Lung (tissue), 11 donors: ENCODE measurements at regions not wholly inside any gene's neighbourhood (a gene's known extent, or its start where the extent isn't known, plus 50 kb on each side); places are given as distances from the start of the nearest gene placed in this dataset.

Source experiments
- ATAC-seq: fragments of 200-7000 bp; cut with Tn5 transposase; one replicate; pipeline ENCODE4 v1.9.1; 2020; ENCODE audit warnings: moderate number of reproducible peaks; ENCODE audit not compliant: insufficient read depth, low FRiP score
- DNase-seq, 3 donors: peaks; one replicate each; pipeline ENCODE4 v3.0.0-alpha.2; 2013 to 2017
- H3K27ac ChIP-seq, 2 donors: one replicate each; pipeline ENCODE4 v1.5.1; 2013; ENCODE audit warnings: mild to moderate bottlenecking in 2 of 2, moderate library complexity in 2 of 2, control low read depth in 1 of 2, inconsistent platforms in 1 of 2, low read depth in 1 of 2, low read length in 1 of 2
- H3K27me3 ChIP-seq, 3 donors: one replicate each; pipeline ENCODE4 v1.5.1; 2013; ENCODE audit warnings: low read length in 2 of 3; ENCODE audit not compliant: control insufficient read depth in 3 of 3, insufficient read depth in 3 of 3
- H3K36me3 ChIP-seq, 4 donors: one replicate each; pipeline ENCODE4 v1.5.1; 2013; ENCODE audit warnings: low read length in 4 of 4, mild to moderate bottlenecking in 1 of 4, moderate library complexity in 1 of 4; ENCODE audit not compliant: control insufficient read depth in 4 of 4, insufficient read depth in 4 of 4
- H3K4me1 ChIP-seq, 5 donors: one replicate each; pipeline ENCODE4 v1.5.1; 2013; ENCODE audit warnings: low read length in 5 of 5, mild to moderate bottlenecking in 2 of 5, moderate library complexity in 1 of 5; ENCODE audit not compliant: control insufficient read depth in 5 of 5, insufficient read depth in 5 of 5
- H3K4me3 ChIP-seq: one replicate; pipeline ENCODE4 v1.5.1; 2013; ENCODE audit warnings: mild to moderate bottlenecking, control low read depth, moderate library complexity
- H3K9ac ChIP-seq, 2 donors: one replicate each; pipeline ENCODE4 v1.5.1; 2013; ENCODE audit warnings: low read length in 2 of 2, control low read depth in 1 of 2; ENCODE audit not compliant: insufficient read depth in 1 of 2
- H3K9me3 ChIP-seq, 4 donors: one replicate each; pipeline ENCODE4 v1.5.1; 2013; ENCODE audit warnings: low read length in 3 of 4, mild to moderate bottlenecking in 1 of 4, moderate library complexity in 1 of 4; ENCODE audit not compliant: control insufficient read depth in 4 of 4, insufficient read depth in 3 of 4
- CTCF ChIP-seq: IDR thresholded peaks from 2 replicates; pipeline ENCODE4 v1.5.1; 2012; ENCODE audit warnings: mild to moderate bottlenecking; ENCODE audit errors: control extremely low read depth, extremely low read depth
- WGBS, 2 donors: extraction: QIAGEN DNeasy Blood & Tissue Kit; methylation state at CpG; one replicate each; pipeline ENCODE4 v1.1.7; 2013; 5-methylcytosine and 5-hydroxymethylcytosine counted together
- donor health status: control.
- donor health status: control.
- donor health status: Bipolar disorder and iron deficiency.
- donor health status: healthy.
- donor health status: DM: yes; HTN: yes; CAD: no.

GRCh38 chr19:5261156-5261890 lies 79.3 kb downstream of the PTPRS start:
- peaks cover 0 to 56% (median 29%) of the 10 kb centered on the region in 4 donors for H3K36me3 ChIP-seq
- WGBS, 2 donors: 73 to 76% methylated on average over 14 to 15 of the region's 15 CpGs
- no peaks in the 10 kb centered on the region for H3K27me3 ChIP-seq
- peak in 1 of 3 donors; percentile 62 for DNase-seq
- no peak for ATAC-seq
- peaks cover 0 to 6% (median 0%) of the 10 kb centered on the region in 4 donors for H3K9me3 ChIP-seq
- H3K4me1 ChIP-seq: no peaks in the 10 kb centered on the region
- H3K27ac ChIP-seq: no peak overlapping the region
- H3K4me3 ChIP-seq: no peak overlapping the region
- TF ChIP-seq CTCF: no peak
- peak overlapping the region in 1 of 2 donors; percentile 13 for H3K9ac ChIP-seq

- Histone ChIP-seq H3K9me3 (peaks cover 0 to 10% (median 0%) of the 10 kb centered on the region in 4 donors), H3K36me3 (peaks cover 3 to 64% (median 33%) of the 10 kb centered on the region in 4 donors), H3K4me1 (no peaks in the 10 kb centered on the region), H3K9ac (no peak overlapping the region), H3K27me3 (no peaks in the 10 kb centered on the region), H3K4me3 (no peak overlapping the region), H3K27ac (no peak overlapping the region)
- no peak for DNase-seq
- no peak for TF ChIP-seq CTCF
- WGBS, 2 donors: 73 to 82% methylated on average over 20 of the region's 20 CpGs
- no peak for ATAC-seq
Observed at GRCh38 chr19:5260381-5260967, 80.1 kb downstream of the PTPRS start.

GRCh38 chr19:5259750-5260149 lies 80.9 kb downstream of the PTPRS start:
- Histone ChIP-seq H3K4me3 (no peak overlapping the region), H3K9ac (no peak overlapping the region), H3K27me3 (no peaks in the 10 kb centered on the region), H3K36me3 (peaks cover 3 to 66% (median 34%) of the 10 kb centered on the region in 4 donors), H3K4me1 (no peaks in the 10 kb centered on the region), H3K9me3 (peaks cover 0 to 16% (median 6%) of the 10 kb centered on the region in 4 donors), H3K27ac (no peak overlapping the region)
- DNase-seq (no peak), ATAC-seq (no peak)
- no peak for TF ChIP-seq CTCF
- WGBS, 2 donors: 93% methylated on average over 4 of the region's 4 CpGs
